HG03025 (cell line): ENCODE measurements at regions not wholly inside any gene's neighbourhood (a gene's known extent, or its start where the extent isn't known, plus 50 kb on each side); places are given as distances from the start of the nearest gene placed in this dataset.

Source experiments
- ATAC-seq: cut with Tn5 transposase; IDR thresholded peaks from one replicate; pipeline ENCODE4 v1.9.1; 2021; ENCODE audit warnings: mild to moderate bottlenecking, moderate library complexity; ENCODE audit not compliant: unreplicated experiment, low FRiP score

DNA sequence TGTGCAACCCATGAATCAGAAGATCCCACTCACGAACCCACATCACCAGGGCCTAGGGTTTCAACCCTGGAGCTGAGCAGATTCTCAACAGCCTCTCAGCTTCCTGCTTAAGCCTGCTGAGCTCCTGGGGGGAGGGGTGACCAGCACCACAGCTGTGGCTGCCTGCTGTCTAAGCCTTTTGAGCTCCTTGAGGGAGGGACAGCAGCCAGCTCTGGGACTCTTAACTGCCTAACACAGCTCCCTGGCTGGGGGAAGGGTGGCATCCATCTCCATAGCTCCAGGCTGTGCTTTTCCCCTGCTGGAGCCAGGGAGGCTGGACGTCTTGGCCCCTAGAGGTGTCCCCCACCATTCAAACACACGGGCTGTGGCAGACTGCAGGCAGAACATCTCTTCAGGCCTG, 250.3 kb downstream of the DMAC1 start:
- no peak for ATAC-seq

DNA sequence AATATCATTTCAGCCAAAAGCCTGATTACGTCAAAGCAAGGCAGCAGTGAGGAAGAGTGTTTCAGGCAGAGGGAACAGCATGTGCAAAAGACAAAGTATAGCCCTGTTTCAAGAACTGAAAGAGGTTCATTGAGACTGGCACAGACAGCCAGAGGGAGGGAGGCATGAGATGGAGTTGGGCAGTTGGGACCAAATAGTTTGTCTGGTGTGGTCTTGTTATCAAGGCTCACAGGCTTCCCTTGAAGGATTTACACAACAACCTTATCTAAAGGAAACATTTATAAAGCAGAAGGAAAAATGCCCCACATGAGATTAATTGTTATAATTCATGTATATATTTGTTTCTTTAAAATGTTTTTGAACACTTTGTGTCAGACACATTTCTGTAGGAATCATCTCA, 253.3 kb downstream of the DMAC1 start:
- no peak for ATAC-seq

DNA sequence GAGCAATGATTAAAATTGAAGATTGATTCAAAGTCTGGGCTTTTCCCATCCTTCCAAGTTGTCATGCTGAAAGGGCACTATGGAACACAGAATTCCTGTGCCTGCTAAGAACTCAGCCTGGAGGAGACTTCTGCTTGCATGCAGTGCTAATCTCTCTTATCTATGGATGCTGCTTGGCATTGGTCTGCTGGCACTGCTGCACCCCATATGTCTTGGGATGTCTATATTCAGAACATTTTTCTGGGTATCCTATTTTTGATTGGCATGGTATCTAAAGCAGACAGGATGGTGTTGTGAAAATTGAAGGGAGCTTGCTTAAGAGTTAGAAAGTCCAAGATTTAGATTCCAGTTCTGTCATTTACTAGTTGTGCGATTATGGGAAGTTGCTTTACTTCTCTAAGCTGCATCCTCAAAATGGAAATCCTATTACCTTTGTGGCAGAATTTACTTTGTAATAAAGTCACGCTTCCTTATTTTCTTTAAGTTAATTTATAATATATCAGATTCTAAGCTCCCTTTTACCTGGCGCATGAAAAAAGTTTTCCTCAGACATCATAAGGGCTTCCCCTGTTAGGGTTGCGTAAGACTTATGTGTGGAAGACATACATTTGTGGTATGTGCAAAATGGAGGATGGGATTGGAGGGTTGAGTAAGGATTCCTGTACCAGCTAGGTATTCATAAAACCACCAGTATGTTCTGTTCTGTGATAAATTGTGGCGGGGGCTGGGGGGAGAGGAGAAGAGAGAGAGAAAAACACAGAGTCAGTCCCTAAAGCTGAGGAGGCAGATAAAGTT, 254.0 kb downstream of the DMAC1 start:
- ATAC-seq, result no peak

DNA sequence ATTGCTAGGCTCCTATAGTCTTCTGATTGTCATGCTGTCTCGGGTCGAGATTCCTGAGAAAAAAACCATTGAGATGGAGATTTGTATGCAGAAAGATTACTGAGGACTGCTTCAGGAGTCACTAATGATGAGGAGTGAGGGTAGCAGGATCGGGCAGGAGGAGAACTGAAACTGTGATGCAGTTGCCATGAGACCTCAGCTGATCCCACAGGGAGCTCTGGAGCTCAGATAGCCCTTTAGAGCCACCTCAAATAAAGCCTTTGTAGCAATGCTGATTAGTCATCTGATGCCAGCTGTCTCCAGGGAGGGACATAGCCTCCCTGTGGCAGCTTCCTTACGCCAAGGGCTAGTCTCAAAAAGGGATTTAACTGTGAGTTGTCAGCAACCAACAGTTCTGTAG, 256.9 kb downstream of the DMAC1 start:
- no peak for ATAC-seq

DNA sequence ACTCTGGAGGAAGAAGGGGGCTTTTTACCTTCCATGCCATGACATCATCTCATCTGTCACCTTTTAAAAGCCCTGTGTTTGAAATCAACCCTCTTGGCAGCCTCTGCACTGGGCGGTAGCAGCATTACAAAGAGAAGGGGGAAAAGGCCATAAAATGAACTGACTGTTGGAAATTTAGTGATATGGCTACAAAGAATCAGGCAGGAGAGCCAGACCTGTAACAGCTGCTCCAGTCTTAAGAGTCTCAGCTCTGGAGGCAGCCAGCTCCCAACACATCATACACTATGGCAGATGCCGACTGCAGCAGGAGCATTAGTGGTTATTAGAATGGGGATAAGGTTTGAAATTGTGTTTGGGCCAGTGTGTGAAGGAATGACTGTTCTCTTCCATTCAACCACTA, 257.5 kb downstream of the DMAC1 start:
- no peak for ATAC-seq

DNA sequence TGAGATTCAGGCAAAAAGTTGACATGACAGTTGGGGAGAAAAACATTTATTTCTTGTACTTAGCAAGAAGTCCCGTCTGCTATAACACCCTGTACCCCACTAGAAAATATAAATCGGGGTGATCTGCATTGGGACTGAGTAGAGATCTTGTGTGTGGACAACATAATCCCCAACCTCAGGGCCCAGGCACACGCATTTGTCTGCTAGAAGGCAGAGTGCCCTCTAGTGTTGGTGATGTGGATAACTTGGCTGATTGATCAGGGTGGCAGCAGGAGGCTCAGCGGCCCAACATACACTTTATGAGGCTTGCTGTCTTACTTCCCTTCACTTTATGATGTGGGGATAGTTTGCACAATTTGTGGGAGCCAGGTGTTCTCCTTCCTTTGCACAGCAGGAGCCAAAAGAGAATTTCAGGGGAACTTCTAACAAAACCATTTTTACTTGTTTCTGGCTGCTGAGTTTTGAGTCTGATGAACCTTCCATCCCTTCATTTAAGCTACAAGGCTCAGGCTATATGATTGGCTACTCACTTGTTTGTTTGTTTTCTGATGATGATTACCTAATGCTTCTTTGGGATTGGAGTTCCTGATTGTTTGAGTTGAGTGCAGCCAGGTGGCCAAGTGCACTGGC, 263.2 kb downstream of the DMAC1 start:
- ATAC-seq, result peak; percentile 70

DNA sequence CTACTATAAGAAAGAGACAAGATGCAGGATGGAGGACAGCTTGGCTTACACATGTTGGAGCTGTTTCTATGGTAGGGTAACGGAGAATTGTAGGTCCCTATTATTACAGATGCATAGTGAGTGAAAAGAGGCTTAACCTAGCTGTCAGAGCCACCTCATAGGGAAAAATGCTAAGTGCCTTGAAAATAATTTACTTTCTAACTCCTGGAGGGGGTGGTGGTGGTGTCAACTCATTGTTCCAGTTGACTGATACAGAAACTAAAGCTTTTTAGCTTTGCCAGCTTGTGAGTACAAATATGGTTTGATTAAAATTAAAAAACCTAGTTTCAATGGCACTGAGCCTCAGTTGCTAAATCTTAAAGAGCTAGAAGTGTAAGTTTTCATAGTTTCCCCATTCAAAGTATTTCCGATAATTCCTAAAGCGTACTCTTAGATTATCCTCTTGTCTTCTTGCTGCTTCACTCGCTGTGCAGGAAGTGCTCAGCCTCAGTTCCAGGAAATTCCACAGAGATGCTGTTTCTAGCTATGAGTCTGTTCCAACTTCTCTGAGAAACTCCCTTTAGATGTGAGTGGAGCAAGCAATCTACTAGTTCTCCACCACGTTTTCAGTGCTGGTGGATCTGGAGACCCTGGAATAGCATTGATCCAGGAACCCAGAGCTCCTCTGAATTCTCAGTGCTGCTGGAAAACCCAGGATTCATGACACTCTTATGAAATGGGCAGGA, 265.2 kb downstream of the DMAC1 start:
- no peak for ATAC-seq

DNA sequence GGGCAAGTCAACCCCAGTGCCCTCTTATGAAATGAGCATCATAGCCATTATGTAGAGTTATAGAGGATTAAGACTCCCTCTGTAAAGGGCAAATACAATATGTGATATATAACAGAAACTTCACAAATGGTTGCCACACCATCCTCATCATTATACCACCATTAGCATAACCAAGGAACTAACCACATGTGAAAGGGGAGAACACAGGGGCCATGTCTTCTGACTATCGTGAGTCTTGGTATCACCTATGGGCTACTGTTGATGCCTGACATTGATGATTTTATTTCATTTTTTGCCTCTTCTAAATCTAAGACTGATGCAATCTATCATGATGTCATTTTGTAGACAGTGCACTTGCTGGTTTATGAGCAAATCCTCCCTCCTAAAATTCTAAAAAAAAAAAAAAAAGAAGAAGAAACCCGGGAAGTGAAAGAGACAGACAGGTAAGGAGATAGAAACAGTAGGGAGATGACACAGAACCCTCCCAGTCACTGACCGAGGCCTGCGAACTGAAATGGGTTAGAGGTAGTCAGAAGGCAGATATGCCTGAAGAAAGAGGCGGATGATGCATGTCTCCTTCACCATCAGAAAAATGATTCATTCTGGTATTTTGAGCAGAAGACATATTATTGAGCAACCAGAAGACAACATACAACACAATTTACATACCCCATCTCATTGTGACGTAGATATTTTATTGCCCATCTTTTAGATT, 266.0 kb downstream of the DMAC1 start:
- ATAC-seq, result no peak

DNA sequence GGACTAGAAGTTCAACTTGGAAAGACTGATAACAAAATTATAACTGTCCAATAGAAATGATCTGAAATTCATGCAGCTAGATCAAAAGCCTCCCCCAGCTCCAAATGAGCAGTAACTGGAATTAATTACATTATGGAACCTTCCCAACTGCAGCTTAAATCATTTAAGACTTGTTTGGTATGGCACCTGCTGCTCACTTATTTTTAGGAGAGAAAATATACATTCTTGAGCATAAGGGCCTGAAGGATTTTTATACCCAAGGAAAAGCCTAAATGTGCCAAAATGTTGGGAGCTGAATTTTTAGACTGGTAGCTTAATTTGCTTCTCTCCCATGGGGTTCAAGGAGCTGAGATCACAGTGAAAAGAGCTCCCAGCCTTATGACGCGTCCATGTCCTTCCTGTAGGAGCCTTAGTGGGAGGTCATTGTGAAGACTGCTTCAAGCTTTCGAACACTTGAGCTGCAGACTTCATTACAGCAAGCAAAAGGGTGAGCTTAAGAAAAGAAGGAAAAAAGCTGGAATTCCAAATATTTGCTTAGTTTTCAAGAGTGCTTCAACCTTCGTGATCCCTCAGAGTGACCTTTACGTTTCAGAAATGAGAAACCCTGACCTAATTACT, 276.0 kb downstream of the DMAC1 start:
- no peak for ATAC-seq

DNA sequence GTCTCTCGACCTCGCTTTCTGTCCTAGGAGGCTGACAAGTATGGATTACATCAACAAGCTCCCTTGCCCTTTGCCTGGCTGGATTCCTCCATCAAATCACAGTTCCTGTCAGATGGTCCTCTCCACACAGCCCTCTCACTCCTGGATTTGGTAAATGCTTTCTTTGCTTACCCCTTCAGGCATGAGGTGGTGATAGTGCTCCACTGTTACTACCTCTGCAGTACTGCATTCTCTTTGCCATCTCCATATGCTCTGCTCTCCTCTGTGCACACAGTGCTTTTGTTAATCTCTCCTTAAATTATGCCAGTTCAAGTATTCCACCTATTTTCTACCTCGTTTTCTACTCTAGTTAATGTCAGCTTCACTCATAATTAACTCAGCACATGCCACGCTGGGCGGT, 279.2 kb downstream of the DMAC1 start:
- ATAC-seq, result no peak

DNA sequence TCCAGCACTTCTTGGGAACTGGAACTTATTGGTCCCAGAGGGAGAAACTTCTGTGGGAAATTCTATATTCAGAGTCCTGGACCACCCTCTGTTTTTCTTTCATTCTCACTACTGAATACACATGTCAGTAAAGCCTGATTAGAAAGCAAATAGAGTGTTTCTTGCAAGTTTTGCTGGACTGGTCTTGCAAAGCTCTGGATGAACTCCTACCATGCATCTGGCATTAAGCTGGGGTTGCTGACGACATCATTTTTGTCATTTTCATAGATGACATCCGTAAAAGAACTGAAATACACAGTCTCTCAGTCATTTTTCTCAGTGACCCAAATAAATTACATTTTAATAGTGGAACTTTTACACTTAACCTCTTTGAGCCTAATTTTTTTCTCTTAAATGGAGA, 283.2 kb downstream of the DMAC1 start:
- ATAC-seq, result no peak

DNA sequence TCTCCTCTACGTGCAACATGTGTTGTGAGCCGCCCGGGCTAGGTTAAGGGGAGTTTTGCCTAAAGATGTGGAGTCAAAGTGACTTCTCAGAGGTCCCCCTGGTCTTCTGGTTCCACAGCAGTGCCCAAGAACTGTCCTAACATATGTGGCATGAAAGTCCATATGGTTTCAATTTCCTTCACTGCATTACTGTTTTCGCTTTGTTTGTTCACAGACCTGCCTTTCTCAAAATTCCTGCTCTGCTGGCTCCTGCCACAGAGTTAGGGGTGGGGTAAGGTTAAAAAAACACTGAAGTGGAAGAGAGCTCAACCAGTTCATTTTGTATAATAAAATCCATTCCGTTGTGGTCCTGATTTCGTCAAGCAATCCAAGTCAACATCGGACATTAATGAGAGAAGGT, 289.4 kb downstream of the DMAC1 start:
- ATAC-seq, result no peak

DNA sequence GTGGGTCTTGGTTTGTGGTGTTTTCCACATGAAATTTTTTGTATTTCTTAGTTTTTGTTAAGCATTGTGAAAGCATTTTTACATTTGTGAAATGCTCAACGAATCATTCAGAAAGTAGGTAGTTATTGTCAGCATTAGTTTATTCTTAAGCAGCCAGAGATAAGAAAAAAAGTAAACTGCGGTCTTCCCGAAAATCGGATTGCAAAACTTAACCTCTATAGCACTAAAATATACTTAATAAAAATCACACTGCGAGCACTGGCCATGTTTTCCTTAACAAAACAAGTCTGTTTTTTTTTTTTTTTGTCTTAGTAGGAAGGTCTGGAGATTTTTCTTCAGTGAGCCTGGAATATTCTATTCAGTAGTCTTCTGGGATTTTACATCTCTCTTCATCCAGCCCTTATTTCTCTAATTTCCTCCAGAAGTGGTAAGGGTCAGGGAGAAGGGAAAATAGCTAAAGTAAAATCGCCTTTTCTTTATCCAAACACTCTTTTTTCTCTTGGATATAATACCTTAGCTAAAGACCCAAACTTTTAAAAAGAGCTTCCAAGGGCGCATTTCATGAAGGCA, 289.9 kb downstream of the DMAC1 start:
- ATAC-seq, result no peak

DNA sequence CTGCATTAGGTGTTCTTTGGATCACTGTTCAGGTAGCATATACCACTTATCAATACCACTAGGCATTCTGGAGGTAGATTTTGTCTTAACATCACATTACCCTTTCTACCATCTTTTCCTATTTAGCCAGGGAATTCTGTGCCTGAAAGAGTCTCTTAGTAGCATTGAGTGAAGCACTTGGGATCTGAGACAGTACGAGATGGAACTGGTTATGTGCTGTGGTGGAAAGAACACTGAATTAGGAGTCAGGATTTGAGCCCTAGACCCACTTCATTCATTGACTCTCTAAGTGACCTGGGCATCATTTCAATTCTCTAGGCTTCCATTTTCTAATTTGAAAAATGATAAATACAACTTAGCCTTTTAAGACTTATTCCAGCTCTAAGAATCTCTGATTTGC, 291.1 kb downstream of the DMAC1 start:
- no peak for ATAC-seq

DNA sequence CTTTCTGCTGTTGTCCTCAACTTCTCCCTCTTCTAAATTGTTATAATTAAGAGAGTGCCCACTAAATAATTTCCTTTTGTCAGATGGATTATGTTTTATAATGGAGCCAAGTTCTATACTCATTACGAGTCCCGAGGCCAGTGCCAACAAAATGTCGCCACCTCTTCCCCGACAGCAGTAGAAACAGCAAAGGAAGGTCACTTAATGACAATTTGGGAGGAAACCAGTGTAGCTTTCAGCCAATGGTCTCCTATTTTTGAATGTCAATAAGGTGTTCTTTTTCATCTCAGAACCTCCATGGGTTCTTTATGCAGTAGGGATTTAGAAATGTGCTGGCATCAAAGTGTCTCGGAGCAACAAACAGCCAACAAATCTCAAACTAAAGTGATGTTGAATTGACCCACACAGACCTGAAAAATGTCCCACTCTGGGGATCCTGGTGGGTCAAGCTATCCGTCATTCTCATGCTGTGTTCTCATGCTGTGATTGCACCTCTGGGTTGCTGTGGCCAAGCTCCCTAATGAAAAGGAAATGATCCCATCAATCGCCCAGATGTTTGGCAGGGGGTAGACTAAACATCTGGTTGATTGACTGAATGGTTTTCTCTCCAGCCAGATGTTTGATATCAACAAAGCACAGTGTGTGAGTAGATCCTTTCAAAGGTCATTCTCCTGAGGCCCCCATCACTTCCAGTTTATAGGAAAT, 291.9 kb downstream of the DMAC1 start:
- no peak for ATAC-seq

DNA sequence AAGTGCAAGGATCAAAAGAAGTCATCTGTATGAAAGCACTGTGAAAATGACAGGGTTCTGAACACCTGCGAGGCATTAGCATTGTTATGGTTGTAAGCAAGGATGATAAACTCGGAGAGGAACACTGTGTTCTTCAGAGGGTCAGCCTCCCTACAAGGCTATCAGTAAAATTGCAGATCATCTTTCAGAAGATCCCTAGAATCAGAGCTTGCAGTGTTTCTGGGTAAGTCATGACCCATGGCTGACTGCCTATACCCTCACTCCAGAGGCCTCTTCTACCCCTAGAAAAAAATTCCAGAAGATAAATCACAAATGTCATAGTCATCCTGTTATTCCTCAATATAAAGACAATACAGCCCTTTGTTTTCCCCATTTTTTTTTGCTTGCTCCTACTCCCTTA, 292.6 kb downstream of the DMAC1 start:
- ATAC-seq, result no peak

DNA sequence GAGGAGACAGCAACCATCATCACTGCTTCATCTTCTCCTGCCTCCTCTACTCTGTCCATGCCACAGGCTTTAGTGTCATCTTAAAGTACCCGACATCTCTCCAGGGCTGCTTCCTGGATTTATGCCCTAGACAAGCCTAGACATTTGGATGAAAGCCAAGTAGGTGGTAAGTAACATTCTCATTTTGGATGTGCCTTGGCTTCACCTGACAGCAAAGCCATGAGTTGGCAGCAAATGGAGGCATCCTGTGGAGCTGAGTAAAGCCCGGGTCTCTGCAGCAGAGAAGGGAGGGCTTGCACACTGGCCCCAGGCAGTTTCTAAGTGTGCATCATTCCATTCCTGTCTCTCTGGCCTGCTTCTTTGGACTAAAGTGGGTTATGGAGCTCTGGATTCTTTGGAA, 299.1 kb downstream of the DMAC1 start:
- ATAC-seq, result no peak

DNA sequence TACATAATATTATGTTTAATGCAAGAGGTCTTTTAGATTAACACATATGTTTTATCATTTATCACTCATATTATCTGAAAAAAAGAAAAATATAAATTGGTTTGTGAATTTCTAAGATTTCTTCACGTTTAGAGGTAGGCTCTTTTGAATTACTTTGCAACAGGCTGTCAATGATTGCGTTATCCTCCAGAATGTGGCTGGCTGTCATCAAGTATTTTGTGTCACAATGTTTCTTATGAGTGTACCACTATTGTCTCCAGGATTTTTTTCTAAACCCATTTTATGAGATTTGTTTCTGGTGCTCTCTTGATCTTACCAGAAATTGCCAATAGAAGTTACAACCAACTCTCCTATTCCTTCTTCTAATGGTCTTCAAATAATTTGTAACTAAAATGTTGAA, 307.9 kb downstream of the DMAC1 start:
- no peak for ATAC-seq

DNA sequence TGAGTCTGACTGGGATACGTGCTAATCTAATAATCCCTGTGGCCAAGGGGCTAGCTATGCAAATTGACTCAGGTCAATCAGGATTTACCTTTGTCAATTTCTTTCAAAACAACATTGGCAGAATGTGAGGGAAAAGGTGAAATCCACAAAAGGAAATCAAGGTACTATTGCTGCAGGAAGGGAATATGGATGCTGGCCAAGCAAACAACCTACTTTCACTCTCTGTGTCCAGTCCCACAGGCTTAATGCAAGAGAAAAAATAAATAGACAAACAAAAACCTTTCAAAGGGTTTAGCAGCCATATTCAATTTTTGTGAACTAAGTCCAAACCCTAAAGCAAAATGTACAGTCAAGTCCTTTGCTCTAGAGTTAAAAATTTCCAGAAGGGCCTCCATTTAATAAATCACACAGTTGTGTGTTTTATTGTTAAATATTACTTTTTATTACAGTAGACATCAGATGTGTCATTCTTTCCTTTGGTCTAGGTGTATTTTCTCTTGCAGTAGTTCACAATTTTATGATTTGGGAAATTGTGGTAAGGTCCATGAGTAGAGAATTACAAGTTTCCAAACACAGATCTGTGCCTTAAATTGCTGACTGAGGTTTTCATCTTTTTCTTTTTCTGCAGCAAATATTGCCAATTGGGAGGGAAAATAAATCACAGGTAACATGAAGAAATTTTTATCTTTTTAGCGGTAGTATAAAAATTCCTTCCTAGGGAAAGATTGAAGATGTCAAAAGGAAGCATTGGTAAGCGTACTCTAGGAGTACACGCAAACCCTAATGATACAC, 309.1 kb downstream of the DMAC1 start:
- ATAC-seq, result no peak
